Fibroblast of villous mesenchyme (primary cell): ENCODE measurements at regions not wholly inside any gene's neighbourhood (a gene's known extent, or its start where the extent isn't known, plus 50 kb on each side); places are given as distances from the start of the nearest gene placed in this dataset. TPM values are rescaled to one million over a fixed set of nuclear protein-coding genes. Genes with fewer than 3 reads are reported as not detected.

Experiments used
- DNase-seq: peaks from one replicate; pipeline ENCODE4 v3.0.0-alpha.2; 2010; ENCODE audit warnings: low read depth
- H3K4me3 ChIP-seq: 2 replicates; pipeline ENCODE4 v1.5.1; 2011; ENCODE audit warnings: low read depth, mild to moderate bottlenecking, low read length
- small RNA-seq: library from RNA; depleted of rRNA; stranded (forward); fragments of <200 nt; gene quantifications from one replicate; pipeline ENCODE3, GENCODE V24; 2012
- TF ChIP-seq, protein P1 (sequence below): IDR thresholded peaks from 2 replicates; pipeline ENCODE4 v1.5.1; 2012; ENCODE audit warnings: low read depth, mild to moderate bottlenecking, low read length; ENCODE audit not compliant: insufficient read depth

DNA sequence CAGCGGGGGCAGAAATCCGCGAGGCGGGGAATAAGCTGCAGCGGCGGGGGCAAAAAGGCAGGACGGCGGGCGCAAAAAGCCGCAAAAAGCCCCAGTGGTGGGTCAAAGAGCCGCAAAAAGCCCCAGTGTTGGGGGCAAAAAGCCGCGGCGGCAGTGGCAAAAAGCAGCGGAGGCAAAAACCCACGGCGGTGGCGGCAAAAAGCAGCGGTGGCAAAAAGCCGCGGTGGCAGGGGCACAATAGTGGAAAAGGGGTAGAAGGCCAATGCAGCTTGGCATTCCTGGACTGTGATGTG, 525.3 kb downstream of the ZNF33B start:
- H3K4me3 ChIP-seq: no peak overlapping the region
- no peak for DNase-seq
- TF ChIP-seq, protein P1, sequence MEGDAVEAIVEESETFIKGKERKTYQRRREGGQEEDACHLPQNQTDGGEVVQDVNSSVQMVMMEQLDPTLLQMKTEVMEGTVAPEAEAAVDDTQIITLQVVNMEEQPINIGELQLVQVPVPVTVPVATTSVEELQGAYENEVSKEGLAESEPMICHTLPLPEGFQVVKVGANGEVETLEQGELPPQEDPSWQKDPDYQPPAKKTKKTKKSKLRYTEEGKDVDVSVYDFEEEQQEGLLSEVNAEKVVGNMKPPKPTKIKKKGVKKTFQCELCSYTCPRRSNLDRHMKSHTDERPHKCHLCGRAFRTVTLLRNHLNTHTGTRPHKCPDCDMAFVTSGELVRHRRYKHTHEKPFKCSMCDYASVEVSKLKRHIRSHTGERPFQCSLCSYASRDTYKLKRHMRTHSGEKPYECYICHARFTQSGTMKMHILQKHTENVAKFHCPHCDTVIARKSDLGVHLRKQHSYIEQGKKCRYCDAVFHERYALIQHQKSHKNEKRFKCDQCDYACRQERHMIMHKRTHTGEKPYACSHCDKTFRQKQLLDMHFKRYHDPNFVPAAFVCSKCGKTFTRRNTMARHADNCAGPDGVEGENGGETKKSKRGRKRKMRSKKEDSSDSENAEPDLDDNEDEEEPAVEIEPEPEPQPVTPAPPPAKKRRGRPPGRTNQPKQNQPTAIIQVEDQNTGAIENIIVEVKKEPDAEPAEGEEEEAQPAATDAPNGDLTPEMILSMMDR: no peak

DNA sequence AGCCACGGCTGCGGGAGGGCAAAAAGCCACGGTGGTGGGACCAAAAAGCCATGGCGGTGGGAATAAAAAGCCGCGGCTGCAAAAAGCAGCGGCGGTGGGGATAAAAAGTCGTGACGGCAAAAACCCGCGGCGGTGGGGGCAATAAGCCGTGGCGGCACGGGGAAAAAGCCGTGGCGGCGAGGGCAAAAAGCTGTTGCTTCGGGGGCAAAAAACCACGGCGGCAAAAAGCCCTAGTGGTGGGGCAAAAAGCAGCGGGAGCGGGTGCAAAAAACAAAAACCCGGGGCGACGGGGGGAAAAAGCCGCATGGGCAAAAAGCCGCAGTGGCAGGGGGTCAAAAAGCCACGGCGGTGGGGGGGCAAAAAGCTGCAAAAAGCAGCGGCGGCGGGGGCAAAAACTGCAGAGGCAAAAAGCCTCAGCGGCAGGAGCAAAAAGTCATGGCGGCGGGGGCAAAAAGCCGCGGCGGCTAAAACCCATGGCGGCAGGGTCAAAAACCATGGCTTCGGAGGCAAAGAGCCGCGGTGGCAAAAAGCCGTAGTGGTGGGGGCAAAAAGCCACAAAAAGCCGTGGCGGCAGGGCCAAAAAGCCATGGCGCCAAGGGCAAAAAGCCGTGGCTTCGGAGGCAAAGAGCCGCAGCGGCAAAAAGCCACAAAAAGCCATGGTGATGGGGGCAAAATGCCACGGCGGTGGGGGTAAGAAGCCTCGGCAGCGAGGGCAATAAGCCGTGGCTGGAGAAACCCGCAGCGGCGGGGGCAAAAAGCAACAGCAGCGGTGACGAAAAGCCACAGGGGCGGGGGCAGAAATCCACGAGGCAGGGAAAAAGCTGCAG, 525.8 kb downstream of the ZNF33B start:
- no peak for DNase-seq
- no peak overlapping the region for H3K4me3 ChIP-seq
- TF ChIP-seq, protein P1: no peak

DNA sequence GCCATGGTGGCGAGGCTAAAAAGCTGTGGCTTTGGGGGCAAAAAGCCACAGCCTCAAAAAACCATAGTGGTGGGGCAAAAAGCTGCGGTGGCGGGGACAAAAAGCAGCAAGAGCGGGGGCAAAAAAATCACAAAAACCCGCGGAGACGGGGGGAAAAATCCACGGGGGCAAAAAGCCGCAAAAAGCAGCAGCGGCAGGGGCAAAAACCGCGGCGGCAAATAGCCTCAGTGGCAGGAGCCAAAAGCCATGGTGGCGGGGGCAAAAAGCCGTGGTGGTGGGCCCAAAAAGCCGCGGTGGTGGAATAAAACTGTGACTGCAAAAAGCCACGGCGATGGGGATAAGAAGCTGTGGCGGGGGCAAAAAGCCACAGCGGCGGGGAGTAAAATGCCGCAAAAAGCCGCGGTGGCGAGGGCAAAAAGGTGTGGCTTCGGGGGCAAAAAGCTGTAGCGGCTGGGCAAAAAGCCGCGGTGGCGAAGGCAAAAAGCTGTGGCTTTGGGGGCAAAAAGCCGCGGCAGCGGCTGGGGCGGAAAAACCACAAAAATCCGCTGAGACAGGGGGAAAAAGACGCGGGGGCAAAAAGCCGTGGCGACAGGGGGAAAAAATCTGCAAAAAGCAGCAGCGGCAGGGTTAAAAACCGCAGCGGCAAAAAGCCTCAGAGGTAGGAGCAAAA, 526.6 kb downstream of the ZNF33B start:
- DNase-seq: no peak
- TF ChIP-seq, protein P1: no peak

DNA sequence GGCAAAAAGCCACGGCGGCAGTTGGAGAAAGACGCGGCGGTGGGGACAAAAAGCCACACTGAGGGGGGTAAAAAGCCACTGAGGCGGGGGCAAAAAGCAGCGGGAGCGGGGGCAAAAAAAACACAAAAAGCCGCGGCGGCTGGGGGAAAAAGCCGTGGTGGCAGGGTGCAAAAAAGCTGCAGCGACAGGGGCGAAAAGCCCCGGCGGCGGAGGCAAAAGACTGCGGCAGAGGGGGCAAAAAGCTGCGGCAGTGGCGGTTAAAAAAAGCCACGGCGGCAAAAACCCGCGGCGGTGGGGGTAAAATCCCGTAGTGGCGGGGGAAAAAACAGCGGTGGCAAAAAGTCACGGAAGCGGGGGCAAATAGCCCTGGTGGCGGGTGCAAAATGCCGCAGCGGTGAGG, 527.3 kb downstream of the ZNF33B start:
- DNase-seq: no peak
- H3K4me3 ChIP-seq: no peak overlapping the region
- TF ChIP-seq, protein P1: no peak

More for the DNA sequence above, 526.6 kb downstream of the ZNF33B start:
- no peak overlapping the region for H3K4me3 ChIP-seq

Small RNA genes lying in the stretch of these regions (small RNA-seq; reads per million reads assigned to genes)
- not detected for gene KSR1P1
